Right lobe of liver (tissue), 4 donors: ENCODE measurements at regions not wholly inside any gene's neighbourhood (a gene's known extent, or its start where the extent isn't known, plus 50 kb on each side); places are given as distances from the start of the nearest gene placed in this dataset.

ENCODE experiments used
- POLR2A ChIP-seq: fragments of 450-650 bp; IDR thresholded peaks from one replicate; pipeline ENCODE4 v1.6.1; 2017; ENCODE audit warnings: antibody characterized with exemption, mild to moderate bottlenecking
- TF ChIP-seq, protein P1 (sequence below), 4 donors: fragments of 200-600 bp in 3 of 4; fragments of 450-650 bp in 1 of 4; IDR thresholded peaks; one replicate each; pipeline versions ENCODE4 v1.5.1 to v1.8.0; 2016 to 2022; ENCODE audit warnings: antibody characterized with exemption in 4 of 4, mild to moderate bottlenecking in 2 of 4
- donor health status: DM: no; HTN: no; CAD: no.
- donor health status: DM: no; HTN: no; CAD: no.
- donor health status: DM: no; HTN: yes; CAD: no.

DNA sequence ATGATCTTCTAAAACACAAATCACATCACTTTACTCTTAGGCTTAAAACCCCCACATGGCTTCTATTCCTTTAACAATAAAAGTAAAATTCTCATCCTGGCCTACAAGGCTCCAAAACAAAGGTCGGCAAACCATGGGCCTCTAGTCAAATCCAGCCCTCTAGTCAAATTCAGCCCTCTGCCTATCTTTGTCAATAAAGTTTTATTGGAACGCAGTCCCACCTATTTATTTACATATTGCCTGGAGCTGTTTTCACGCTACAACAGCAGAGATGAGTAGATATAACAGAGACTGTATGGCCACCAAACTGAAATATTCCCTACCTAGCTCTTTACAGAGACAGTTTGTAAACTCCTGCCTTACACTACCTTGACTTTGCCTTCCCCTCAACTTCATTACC, 178.8 kb downstream of the PTPN20 start:
- TF ChIP-seq, protein P1, sequence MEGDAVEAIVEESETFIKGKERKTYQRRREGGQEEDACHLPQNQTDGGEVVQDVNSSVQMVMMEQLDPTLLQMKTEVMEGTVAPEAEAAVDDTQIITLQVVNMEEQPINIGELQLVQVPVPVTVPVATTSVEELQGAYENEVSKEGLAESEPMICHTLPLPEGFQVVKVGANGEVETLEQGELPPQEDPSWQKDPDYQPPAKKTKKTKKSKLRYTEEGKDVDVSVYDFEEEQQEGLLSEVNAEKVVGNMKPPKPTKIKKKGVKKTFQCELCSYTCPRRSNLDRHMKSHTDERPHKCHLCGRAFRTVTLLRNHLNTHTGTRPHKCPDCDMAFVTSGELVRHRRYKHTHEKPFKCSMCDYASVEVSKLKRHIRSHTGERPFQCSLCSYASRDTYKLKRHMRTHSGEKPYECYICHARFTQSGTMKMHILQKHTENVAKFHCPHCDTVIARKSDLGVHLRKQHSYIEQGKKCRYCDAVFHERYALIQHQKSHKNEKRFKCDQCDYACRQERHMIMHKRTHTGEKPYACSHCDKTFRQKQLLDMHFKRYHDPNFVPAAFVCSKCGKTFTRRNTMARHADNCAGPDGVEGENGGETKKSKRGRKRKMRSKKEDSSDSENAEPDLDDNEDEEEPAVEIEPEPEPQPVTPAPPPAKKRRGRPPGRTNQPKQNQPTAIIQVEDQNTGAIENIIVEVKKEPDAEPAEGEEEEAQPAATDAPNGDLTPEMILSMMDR (IDR thresholded peaks at IDR 0.05) = no peak
- no peak for TF ChIP-seq POLR2A
